ACC112 (cell line): ENCODE measurements at regions not wholly inside any gene's neighbourhood (a gene's known extent, or its start where the extent isn't known, plus 50 kb on each side); places are given as distances from the start of the nearest gene placed in this dataset.

ENCODE experiments used
- H2AFZ ChIP-seq: fragments of 200-600 bp; sonication (generic); one replicate; pipeline ENCODE4 v1.6.0; 2017; ENCODE audit warnings: antibody characterized with exemption, low read length; ENCODE audit not compliant: unreplicated experiment
- H3K27ac ChIP-seq: fragments of 200-600 bp; sonication (generic); 2 replicates; pipeline ENCODE4 v1.5.1; 2014; ENCODE audit warnings: low read depth, mild to moderate bottlenecking, antibody characterized with exemption, low read length, moderate library complexity
- H3K27me3 ChIP-seq: fragments of 200-600 bp; sonication (generic); 2 replicates; pipeline ENCODE4 v1.6.1; 2014; ENCODE audit warnings: mild to moderate bottlenecking, antibody characterized with exemption, low read length, moderate library complexity, mixed read lengths; ENCODE audit not compliant: insufficient read depth
- H3K36me3 ChIP-seq: fragments of 200-600 bp; sonication (generic); 2 replicates; pipeline ENCODE4 v1.6.1; 2016; ENCODE audit warnings: mild to moderate bottlenecking, antibody characterized with exemption, low read length, moderate library complexity, mixed read lengths; ENCODE audit not compliant: insufficient read depth
- H3K4me1 ChIP-seq: fragments of 200-600 bp; sonication (generic); one replicate; pipeline ENCODE4 v1.6.1; 2016; ENCODE audit warnings: low read length, mixed read lengths; ENCODE audit not compliant: insufficient read depth, unreplicated experiment, control insufficient read depth
- H3K4me3 ChIP-seq: fragments of 200-600 bp; sonication (generic); 2 replicates; pipeline ENCODE4 v1.5.1; 2014; ENCODE audit warnings: mild to moderate bottlenecking, low read depth, low read length
- H3K79me2 ChIP-seq: fragments of 200-600 bp; sonication (generic); one replicate; pipeline ENCODE4 v1.6.0; 2016; ENCODE audit warnings: low read length; ENCODE audit not compliant: control insufficient read depth, unreplicated experiment, insufficient read depth

GRCh38 chr3:135310317-135310716 is 515.3 kb downstream of the EPHB1 start:
- Histone ChIP-seq H3K36me3 (no peaks in the 10 kb centered on the region), H3K4me1 (no peaks in the 10 kb centered on the region), H3K27me3 (no peaks in the 10 kb centered on the region), H3K27ac (no peak overlapping the region), H3K4me3 (no peak overlapping the region), H3K79me2 (no peaks in the 10 kb centered on the region), H2AFZ (no peak overlapping the region)

- no peak overlapping the region for H2AFZ ChIP-seq
- no peaks in the 10 kb centered on the region for H3K27me3 ChIP-seq
- H3K27ac ChIP-seq, result no peak overlapping the region
- H3K36me3 ChIP-seq, result no peaks in the 10 kb centered on the region
- H3K4me3 ChIP-seq, result no peak overlapping the region
- no peaks in the 10 kb centered on the region for H3K4me1 ChIP-seq
- no peaks in the 10 kb centered on the region for H3K79me2 ChIP-seq
Measured at GRCh38 chr3:135311699-135312098, 516.6 kb downstream of the EPHB1 start.

GRCh38 chr3:135314237-135314636 is 519.2 kb downstream of the EPHB1 start:
- Histone ChIP-seq H2AFZ (no peak overlapping the region), H3K27ac (no peak overlapping the region), H3K27me3 (no peaks in the 10 kb centered on the region), H3K4me3 (no peak overlapping the region), H3K36me3 (no peaks in the 10 kb centered on the region), H3K4me1 (no peaks in the 10 kb centered on the region), H3K79me2 (no peaks in the 10 kb centered on the region)

GRCh38 chr3:135324301-135324700 is 529.2 kb downstream of the EPHB1 start:
- H3K4me1 ChIP-seq, result no peaks in the 10 kb centered on the region
- H3K27ac ChIP-seq, result no peak overlapping the region
- no peaks in the 10 kb centered on the region for H3K79me2 ChIP-seq
- no peak overlapping the region for H2AFZ ChIP-seq
- no peaks in the 10 kb centered on the region for H3K36me3 ChIP-seq
- no peak overlapping the region for H3K4me3 ChIP-seq
- no peaks in the 10 kb centered on the region for H3K27me3 ChIP-seq

- Histone ChIP-seq H3K36me3 (no peaks in the 10 kb centered on the region), H3K4me1 (no peaks in the 10 kb centered on the region), H2AFZ (no peak overlapping the region), H3K27me3 (no peaks in the 10 kb centered on the region), H3K79me2 (no peaks in the 10 kb centered on the region), H3K27ac (no peak overlapping the region), H3K4me3 (no peak overlapping the region)
Measured at GRCh38 chr3:135325096-135325495, 530.0 kb downstream of the EPHB1 start.

DNA sequence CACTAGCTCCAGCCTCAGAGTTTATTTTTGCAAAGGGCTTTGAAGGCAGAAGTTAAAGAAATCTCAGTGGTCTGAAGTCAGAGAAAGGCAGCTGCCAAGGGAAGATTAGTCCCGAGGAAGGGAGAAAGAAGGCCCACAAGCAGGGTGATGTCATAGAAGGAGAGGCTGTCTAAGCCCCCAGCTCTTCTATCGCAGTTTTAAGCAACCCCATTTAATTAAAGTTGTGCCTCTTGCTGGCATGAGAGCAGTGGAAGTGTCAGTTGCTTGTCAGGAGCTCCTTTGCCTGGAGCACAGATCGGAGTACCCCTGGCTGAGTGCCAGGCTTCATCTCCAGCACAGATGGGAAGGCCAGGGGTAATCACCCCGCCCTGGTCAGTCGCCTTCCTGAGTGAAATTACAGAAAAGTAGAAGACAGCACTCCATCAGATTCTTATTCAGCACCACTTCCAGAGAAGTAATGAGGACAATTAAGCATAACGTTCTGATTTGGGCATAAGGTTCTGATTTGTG is 530.7 kb downstream of the EPHB1 start:
- H2AFZ ChIP-seq, result no peak overlapping the region
- no peaks in the 10 kb centered on the region for H3K79me2 ChIP-seq
- no peaks in the 10 kb centered on the region for H3K36me3 ChIP-seq
- H3K27me3 ChIP-seq, result no peaks in the 10 kb centered on the region
- no peaks in the 10 kb centered on the region for H3K4me1 ChIP-seq
- H3K27ac ChIP-seq, result no peak overlapping the region
- H3K4me3 ChIP-seq, result no peak overlapping the region

- Histone ChIP-seq H3K27ac (no peak overlapping the region), H3K36me3 (no peaks in the 10 kb centered on the region), H3K79me2 (no peaks in the 10 kb centered on the region), H3K4me1 (no peaks in the 10 kb centered on the region), H3K4me3 (no peak overlapping the region), H3K27me3 (no peaks in the 10 kb centered on the region), H2AFZ (no peak overlapping the region)
Measured at GRCh38 chr3:135326851-135327250, 531.8 kb downstream of the EPHB1 start.

DNA sequence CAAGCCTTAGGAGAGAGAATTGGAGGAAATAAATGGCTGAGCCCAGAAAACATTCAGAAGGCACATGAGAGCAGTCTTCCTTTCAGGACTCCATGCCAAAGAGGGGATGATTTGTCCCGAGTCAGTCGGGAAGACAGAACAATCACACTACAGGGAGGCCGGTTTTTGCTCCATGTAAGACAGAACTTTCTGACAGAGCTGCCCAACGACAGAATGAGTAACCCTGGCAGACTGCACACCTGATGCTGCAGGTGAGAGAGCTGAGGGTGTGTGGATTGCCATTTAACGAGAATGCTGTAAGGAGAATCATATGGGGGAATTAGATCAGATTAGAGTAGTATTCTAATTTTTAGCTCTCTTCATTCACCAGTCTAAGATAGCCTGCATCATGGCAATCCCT is 533.0 kb downstream of the EPHB1 start:
- no peaks in the 10 kb centered on the region for H3K27me3 ChIP-seq
- H2AFZ ChIP-seq, result no peak overlapping the region
- H3K4me3 ChIP-seq, result no peak overlapping the region
- no peaks in the 10 kb centered on the region for H3K79me2 ChIP-seq
- no peaks in the 10 kb centered on the region for H3K36me3 ChIP-seq
- H3K4me1 ChIP-seq, result no peaks in the 10 kb centered on the region
- H3K27ac ChIP-seq, result no peak overlapping the region

GRCh38 chr3:135329479-135329878 is 534.4 kb downstream of the EPHB1 start:
- Histone ChIP-seq H3K36me3 (no peaks in the 10 kb centered on the region), H3K4me1 (no peaks in the 10 kb centered on the region), H3K4me3 (no peak overlapping the region), H3K27me3 (no peaks in the 10 kb centered on the region), H2AFZ (no peak overlapping the region), H3K79me2 (no peaks in the 10 kb centered on the region), H3K27ac (no peak overlapping the region)

- H3K27ac ChIP-seq, result no peak overlapping the region
- H2AFZ ChIP-seq, result no peak overlapping the region
- H3K4me1 ChIP-seq, result no peaks in the 10 kb centered on the region
- no peaks in the 10 kb centered on the region for H3K36me3 ChIP-seq
- H3K27me3 ChIP-seq, result no peaks in the 10 kb centered on the region
- H3K4me3 ChIP-seq, result no peak overlapping the region
- no peaks in the 10 kb centered on the region for H3K79me2 ChIP-seq
Measured at GRCh38 chr3:135337192-135337591, 542.1 kb downstream of the EPHB1 start.

DNA sequence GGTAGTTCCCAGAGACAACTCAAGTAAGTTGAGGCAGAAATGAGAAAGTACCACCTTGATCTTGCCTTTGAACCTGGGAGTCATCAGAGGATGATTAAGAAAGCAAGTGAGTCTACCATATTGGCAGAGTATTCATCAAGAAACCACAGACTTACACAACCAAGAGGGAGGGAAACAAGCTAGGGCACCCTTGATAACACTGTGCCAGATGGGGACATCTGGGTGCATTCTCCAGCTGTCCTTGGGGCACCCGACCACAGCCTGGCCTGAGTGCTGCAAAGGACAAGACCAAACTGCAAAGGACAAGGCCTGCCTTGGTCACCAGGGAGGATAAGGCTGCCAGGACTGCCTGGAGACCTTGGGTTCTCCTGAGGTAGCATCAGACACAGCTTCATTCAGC is 553.6 kb downstream of the EPHB1 start:
- Histone ChIP-seq H2AFZ (no peak overlapping the region), H3K4me3 (no peak overlapping the region), H3K79me2 (no peaks in the 10 kb centered on the region), H3K27me3 (no peaks in the 10 kb centered on the region), H3K27ac (no peak overlapping the region), H3K36me3 (no peaks in the 10 kb centered on the region), H3K4me1 (no peaks in the 10 kb centered on the region)
